ENCODE measurements at regions not wholly inside any gene's neighbourhood (a gene's known extent, or its start where the extent isn't known, plus 50 kb on each side); places are given as distances from the start of the nearest gene placed in this dataset.

GRCh38 chr4:111648056-111648455 is 497.2 kb upstream of the FAM241A start:
- no peaks in the 10 kb centered on the region for H3K36me3 ChIP-seq (ENCODE audit: control insufficient read depth, low read depth, low read length)
- H3K27me3 ChIP-seq (ENCODE audit: control insufficient read depth, insufficient read depth, low read length): no peaks in the 10 kb centered on the region
- no peak overlapping the region for H3K27ac ChIP-seq (ENCODE audit: low read length)
- H3K4me1 ChIP-seq (ENCODE audit: control insufficient read depth, low read depth, low read length): peaks cover 21% of the 10 kb centered on the region
- no peak overlapping the region for H3K4me3 ChIP-seq (ENCODE audit: low read length)
- H3K9ac ChIP-seq (ENCODE audit: low read length): no peak overlapping the region
- no peaks in the 10 kb centered on the region for H3K9me3 ChIP-seq (ENCODE audit: control insufficient read depth, low read depth, low read length)

- Histone ChIP-seq H3K4me3 (ENCODE audit: low read length) (no peak overlapping the region), H3K9me3 (ENCODE audit: control insufficient read depth, low read depth, low read length) (no peaks in the 10 kb centered on the region), H3K36me3 (ENCODE audit: control insufficient read depth, low read depth, low read length) (no peaks in the 10 kb centered on the region), H3K9ac (ENCODE audit: low read length) (no peak overlapping the region), H3K27me3 (ENCODE audit: control insufficient read depth, insufficient read depth, low read length) (no peaks in the 10 kb centered on the region), H3K4me1 (ENCODE audit: control insufficient read depth, low read depth, low read length) (peaks cover 24% of the 10 kb centered on the region), H3K27ac (ENCODE audit: low read length) (no peak overlapping the region)
Observed at GRCh38 chr4:111649308-111649707, 495.9 kb upstream of the FAM241A start.

- Histone ChIP-seq H3K4me3 (ENCODE audit: low read length) (peak overlapping the region; percentile 13), H3K27me3 (ENCODE audit: control insufficient read depth, insufficient read depth, low read length) (no peaks in the 10 kb centered on the region), H3K9me3 (ENCODE audit: control insufficient read depth, low read depth, low read length) (no peaks in the 10 kb centered on the region), H3K27ac (ENCODE audit: low read length) (no peak overlapping the region), H3K9ac (ENCODE audit: low read length) (no peak overlapping the region), H3K4me1 (ENCODE audit: control insufficient read depth, low read depth, low read length) (peaks cover 24% of the 10 kb centered on the region), H3K36me3 (ENCODE audit: control insufficient read depth, low read depth, low read length) (no peaks in the 10 kb centered on the region)
Observed at GRCh38 chr4:111650146-111650545, 495.1 kb upstream of the FAM241A start.

DNA sequence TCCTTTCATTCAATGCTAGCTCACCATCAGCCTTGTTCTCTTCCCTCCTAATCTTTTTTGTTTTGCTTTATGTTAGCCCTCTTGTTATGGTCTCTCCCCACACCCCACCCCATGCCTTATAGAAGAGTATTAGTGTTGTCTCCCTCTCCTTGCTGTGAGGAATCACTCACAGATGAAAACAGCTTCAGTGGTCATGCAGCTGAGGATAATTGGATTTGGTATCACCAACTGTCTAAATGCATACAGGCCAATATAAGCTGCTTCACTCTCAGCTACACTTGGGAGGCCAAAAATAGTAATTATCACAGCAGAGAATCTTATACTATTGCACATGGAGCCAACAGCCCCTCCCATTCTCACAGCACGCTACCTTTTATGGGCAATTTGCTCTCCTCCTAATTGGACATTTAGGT is 494.6 kb upstream of the FAM241A start:
- Histone ChIP-seq H3K4me1 (ENCODE audit: control insufficient read depth, low read depth, low read length) (peaks cover 24% of the 10 kb centered on the region), H3K9ac (ENCODE audit: low read length) (no peak overlapping the region), H3K27me3 (ENCODE audit: control insufficient read depth, insufficient read depth, low read length) (no peaks in the 10 kb centered on the region), H3K9me3 (ENCODE audit: control insufficient read depth, low read depth, low read length) (no peaks in the 10 kb centered on the region), H3K4me3 (ENCODE audit: low read length) (peak overlapping the region; percentile 13), H3K27ac (ENCODE audit: low read length) (no peak overlapping the region), H3K36me3 (ENCODE audit: control insufficient read depth, low read depth, low read length) (no peaks in the 10 kb centered on the region)

DNA sequence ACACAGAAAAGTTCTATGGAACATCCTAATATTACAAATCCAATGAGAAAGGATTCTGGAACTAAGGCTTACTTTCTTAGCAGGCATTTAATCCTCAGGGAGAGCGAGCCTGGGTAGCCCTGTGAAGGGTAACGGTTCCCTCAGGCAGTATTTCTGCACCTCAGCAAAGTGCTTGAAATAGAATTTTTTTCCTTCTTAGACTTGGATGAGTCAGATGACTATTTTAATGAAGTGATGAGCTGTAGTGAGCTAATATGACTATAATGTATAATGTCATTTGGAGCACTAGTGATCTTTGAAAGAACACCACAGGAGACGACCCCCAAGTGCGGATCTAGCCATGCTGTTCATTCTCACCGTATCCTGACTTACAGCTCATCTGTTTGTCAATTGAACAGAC is 493.0 kb upstream of the FAM241A start:
- no peaks in the 10 kb centered on the region for H3K27me3 ChIP-seq (ENCODE audit: control insufficient read depth, insufficient read depth, low read length)
- no peak overlapping the region for H3K27ac ChIP-seq (ENCODE audit: low read length)
- peaks cover 24% of the 10 kb centered on the region for H3K4me1 ChIP-seq (ENCODE audit: control insufficient read depth, low read depth, low read length)
- H3K4me3 ChIP-seq (ENCODE audit: low read length): no peak overlapping the region
- no peak overlapping the region for H3K9ac ChIP-seq (ENCODE audit: low read length)
- H3K36me3 ChIP-seq (ENCODE audit: control insufficient read depth, low read depth, low read length): no peaks in the 10 kb centered on the region
- H3K9me3 ChIP-seq (ENCODE audit: control insufficient read depth, low read depth, low read length): no peaks in the 10 kb centered on the region

DNA sequence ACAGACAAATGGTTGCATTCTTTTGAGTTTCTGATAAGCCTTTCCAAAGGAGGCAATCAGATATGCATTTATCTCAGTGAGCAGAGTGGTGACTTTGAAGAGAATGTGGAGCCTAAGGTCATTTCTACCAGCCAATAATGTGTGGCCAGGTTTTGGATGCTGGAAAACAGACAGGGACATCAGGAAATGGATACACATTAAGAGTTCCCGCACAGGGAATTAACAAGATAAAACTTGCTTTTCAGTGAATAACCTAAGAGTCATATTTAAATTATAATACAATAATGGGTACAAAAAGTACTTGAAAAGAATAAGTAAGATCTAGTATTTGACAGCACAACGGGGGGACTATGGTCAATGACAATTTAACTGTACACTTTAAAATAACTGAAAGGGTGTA is 492.3 kb upstream of the FAM241A start:
- H3K9me3 ChIP-seq (ENCODE audit: control insufficient read depth, low read depth, low read length): no peaks in the 10 kb centered on the region
- H3K36me3 ChIP-seq (ENCODE audit: control insufficient read depth, low read depth, low read length): no peaks in the 10 kb centered on the region
- H3K27me3 ChIP-seq (ENCODE audit: control insufficient read depth, insufficient read depth, low read length): no peaks in the 10 kb centered on the region
- H3K4me3 ChIP-seq (ENCODE audit: low read length): no peak overlapping the region
- peaks cover 24% of the 10 kb centered on the region for H3K4me1 ChIP-seq (ENCODE audit: control insufficient read depth, low read depth, low read length)
- H3K9ac ChIP-seq (ENCODE audit: low read length): no peak overlapping the region
- no peak overlapping the region for H3K27ac ChIP-seq (ENCODE audit: low read length)

GRCh38 chr4:111662496-111662895 is 482.8 kb upstream of the FAM241A start:
- Histone ChIP-seq H3K27ac (ENCODE audit: low read length) (no peak overlapping the region), H3K36me3 (ENCODE audit: control insufficient read depth, low read depth, low read length) (no peaks in the 10 kb centered on the region), H3K4me3 (ENCODE audit: low read length) (no peak overlapping the region), H3K4me1 (ENCODE audit: control insufficient read depth, low read depth, low read length) (no peaks in the 10 kb centered on the region), H3K9ac (ENCODE audit: low read length) (no peak overlapping the region), H3K9me3 (ENCODE audit: control insufficient read depth, low read depth, low read length) (no peaks in the 10 kb centered on the region), H3K27me3 (ENCODE audit: control insufficient read depth, insufficient read depth, low read length) (no peaks in the 10 kb centered on the region)

DNA sequence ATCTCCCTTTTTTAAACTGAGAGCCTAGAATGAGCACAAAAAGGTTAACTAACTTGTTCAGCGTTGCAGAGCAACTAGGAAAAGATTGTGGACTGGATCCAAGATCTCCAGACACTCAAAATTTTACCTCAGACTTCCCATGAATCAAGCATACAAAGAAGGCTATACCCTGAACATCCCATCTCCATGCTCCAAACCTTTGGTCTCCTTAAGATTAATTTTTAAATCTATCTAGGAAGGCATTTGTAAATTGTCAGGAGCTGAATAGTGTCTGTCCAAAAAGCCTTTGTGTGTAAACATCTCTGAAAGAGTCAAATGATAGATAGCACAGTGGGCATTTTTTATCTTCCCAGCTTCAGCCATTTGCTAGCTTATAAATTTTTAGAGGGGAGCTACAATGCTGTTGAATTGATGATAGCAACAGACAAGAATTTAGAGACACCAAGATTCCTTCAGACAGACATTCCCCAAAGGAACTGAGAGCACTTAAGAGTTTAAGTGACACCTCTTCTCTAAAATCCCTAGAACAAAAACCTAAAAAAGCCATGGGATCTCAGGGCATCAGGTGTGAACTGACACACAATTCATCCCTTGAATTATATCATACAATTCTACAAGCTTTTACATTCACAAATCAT is 480.8 kb upstream of the FAM241A start:
- Histone ChIP-seq H3K4me3 (ENCODE audit: low read length) (no peak overlapping the region), H3K9ac (ENCODE audit: low read length) (no peak overlapping the region), H3K36me3 (ENCODE audit: control insufficient read depth, low read depth, low read length) (no peaks in the 10 kb centered on the region), H3K27ac (ENCODE audit: low read length) (no peak overlapping the region), H3K9me3 (ENCODE audit: control insufficient read depth, low read depth, low read length) (no peaks in the 10 kb centered on the region), H3K4me1 (ENCODE audit: control insufficient read depth, low read depth, low read length) (no peaks in the 10 kb centered on the region), H3K27me3 (ENCODE audit: control insufficient read depth, insufficient read depth, low read length) (no peaks in the 10 kb centered on the region)

GRCh38 chr4:111666826-111667360 is 478.4 kb upstream of the FAM241A start:
- Histone ChIP-seq H3K9ac (ENCODE audit: low read length) (no peak overlapping the region), H3K4me1 (ENCODE audit: control insufficient read depth, low read depth, low read length) (no peaks in the 10 kb centered on the region), H3K27ac (ENCODE audit: low read length) (no peak overlapping the region), H3K4me3 (ENCODE audit: low read length) (no peak overlapping the region), H3K36me3 (ENCODE audit: control insufficient read depth, low read depth, low read length) (no peaks in the 10 kb centered on the region), H3K9me3 (ENCODE audit: control insufficient read depth, low read depth, low read length) (no peaks in the 10 kb centered on the region), H3K27me3 (ENCODE audit: control insufficient read depth, insufficient read depth, low read length) (no peaks in the 10 kb centered on the region)

DNA sequence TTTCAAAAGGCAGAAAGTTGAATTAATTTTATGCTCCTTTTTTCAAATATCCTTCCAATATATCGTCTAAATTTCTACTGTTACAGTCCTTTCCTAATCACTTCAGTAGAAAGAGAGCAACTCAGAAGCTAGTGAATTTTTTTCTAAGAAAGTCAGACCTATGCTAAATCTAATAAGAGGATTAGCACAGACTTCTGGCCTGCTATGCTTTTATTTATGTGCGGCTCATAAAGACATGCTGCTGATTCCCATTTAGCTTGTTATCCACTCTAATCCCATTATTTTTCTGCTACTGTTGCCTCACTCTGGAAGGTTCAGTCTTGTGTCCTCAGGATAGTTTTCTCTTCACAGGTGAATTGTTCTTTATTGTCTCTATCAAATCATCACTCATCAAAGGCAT is 473.5 kb upstream of the FAM241A start:
- no peaks in the 10 kb centered on the region for H3K4me1 ChIP-seq (ENCODE audit: control insufficient read depth, low read depth, low read length)
- H3K36me3 ChIP-seq (ENCODE audit: control insufficient read depth, low read depth, low read length): no peaks in the 10 kb centered on the region
- H3K9ac ChIP-seq (ENCODE audit: low read length): no peak overlapping the region
- no peak overlapping the region for H3K4me3 ChIP-seq (ENCODE audit: low read length)
- no peaks in the 10 kb centered on the region for H3K9me3 ChIP-seq (ENCODE audit: control insufficient read depth, low read depth, low read length)
- no peak overlapping the region for H3K27ac ChIP-seq (ENCODE audit: low read length)
- no peaks in the 10 kb centered on the region for H3K27me3 ChIP-seq (ENCODE audit: control insufficient read depth, insufficient read depth, low read length)

DNA sequence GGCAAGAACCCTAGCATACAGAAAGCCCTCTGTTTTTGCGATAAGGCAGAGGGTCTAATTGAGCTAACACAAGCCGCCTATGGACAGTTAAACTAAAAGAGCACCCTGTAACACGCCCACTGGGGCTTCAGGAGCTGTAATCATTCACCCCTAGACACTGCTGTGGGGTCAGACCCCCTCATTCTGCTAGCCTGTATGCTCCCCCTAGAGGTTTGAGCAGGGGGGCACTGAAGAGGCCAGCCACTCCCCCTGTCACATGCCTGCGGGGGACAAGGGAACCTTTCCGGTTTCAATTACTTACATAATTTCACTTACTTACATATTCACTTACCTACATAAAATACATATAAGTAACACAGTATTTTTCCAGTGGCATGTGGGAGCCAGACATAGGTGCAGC is 469.5 kb upstream of the FAM241A start:
- H3K4me1 ChIP-seq (ENCODE audit: control insufficient read depth, low read depth, low read length): no peaks in the 10 kb centered on the region
- no peak overlapping the region for H3K4me3 ChIP-seq (ENCODE audit: low read length)
- no peak overlapping the region for H3K9ac ChIP-seq (ENCODE audit: low read length)
- no peaks in the 10 kb centered on the region for H3K36me3 ChIP-seq (ENCODE audit: control insufficient read depth, low read depth, low read length)
- H3K27me3 ChIP-seq (ENCODE audit: control insufficient read depth, insufficient read depth, low read length): no peaks in the 10 kb centered on the region
- H3K9me3 ChIP-seq (ENCODE audit: control insufficient read depth, low read depth, low read length): no peaks in the 10 kb centered on the region
- no peak overlapping the region for H3K27ac ChIP-seq (ENCODE audit: low read length)

DNA sequence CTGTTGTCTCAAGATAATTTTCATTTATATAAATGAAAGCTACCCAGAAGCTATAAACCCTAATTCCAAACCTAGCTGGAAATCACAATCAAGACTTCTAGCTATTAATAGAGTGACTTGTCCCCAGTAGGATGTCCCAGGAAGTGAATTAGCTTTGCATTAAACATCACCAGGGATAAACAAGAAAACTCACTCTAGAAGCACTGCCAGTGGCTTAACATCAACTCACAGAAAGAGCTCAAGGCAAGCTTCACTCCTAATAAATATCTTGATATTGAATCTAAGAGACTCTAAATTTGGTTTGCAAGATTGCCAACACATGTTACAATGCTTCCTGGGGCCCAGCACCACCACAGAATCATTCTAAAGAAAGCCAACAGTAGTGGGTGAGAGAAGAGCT is 468.7 kb upstream of the FAM241A start:
- H3K27me3 ChIP-seq (ENCODE audit: control insufficient read depth, insufficient read depth, low read length): no peaks in the 10 kb centered on the region
- no peak overlapping the region for H3K9ac ChIP-seq (ENCODE audit: low read length)
- no peaks in the 10 kb centered on the region for H3K36me3 ChIP-seq (ENCODE audit: control insufficient read depth, low read depth, low read length)
- no peak overlapping the region for H3K4me3 ChIP-seq (ENCODE audit: low read length)
- no peaks in the 10 kb centered on the region for H3K4me1 ChIP-seq (ENCODE audit: control insufficient read depth, low read depth, low read length)
- H3K9me3 ChIP-seq (ENCODE audit: control insufficient read depth, low read depth, low read length): no peaks in the 10 kb centered on the region
- H3K27ac ChIP-seq (ENCODE audit: low read length): no peak overlapping the region
